ENCODE measurements at regions not wholly inside any gene's neighbourhood (a gene's known extent, or its start where the extent isn't known, plus 50 kb on each side); places are given as distances from the start of the nearest gene placed in this dataset.
"Not testable (repeated sequence)": the region's sequence is repeated elsewhere in the genome, so short reads cannot be mapped to it uniquely, and the experiment has no call there.

- no peak for DNase-seq
Observed at GRCh38 chr4:169342906-169343564, 72.3 kb upstream of the SH3RF1 start.

DNA sequence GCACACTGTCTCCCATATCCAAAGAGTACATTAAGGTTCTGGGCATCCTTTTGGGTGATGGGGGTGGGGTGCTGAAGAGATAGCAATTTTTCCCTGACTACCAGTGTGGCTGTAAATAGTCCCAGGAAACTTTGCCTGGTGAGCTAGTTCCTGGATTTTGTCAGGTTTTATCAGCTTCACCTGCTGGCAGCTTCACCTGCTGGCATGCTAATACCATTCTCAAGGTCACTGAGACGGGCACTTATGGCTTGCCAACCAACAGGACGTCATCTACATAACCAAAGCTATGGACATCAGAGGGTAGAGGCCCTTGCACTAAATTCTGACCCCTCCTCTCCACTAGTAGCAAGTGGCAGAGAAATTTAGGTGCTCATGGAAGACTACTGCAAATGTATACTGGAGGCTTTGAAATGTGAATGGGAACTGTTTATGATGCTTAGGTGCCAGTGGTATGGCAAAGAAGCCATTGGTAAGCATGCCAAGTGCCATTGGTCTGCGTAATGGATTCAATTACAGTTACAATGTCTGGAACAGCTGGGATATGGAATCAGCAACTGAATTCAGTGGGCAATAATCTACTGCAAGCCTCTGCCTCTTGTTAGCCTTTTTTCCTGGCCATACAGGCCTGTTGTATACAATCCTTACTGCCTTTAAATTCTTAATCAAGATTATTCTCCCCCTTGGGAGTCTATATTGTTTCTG is 71.6 kb upstream of the SH3RF1 start:
- no peak for DNase-seq

GRCh38 chr4:169341490-169341889 is 70.7 kb upstream of the SH3RF1 start:
- no peak for DNase-seq

DNA sequence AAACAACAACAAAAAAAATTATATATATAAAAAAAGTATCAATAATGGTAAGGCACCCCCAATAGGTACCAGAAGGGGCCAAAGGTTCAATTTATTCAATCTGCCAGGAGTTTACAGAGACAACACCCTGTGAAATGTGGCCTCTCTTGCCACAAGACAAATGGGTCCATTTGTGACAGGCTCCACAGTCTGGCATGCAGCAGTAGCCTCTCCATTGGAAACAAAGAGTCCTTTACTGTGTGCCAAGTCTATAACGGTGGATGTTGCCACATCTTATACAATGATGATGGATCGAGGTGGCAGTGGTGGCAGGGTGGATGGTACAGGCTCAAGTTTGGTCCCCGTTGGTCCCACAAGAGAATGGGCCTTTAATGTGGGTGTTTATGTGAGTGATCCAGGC is 70.1 kb upstream of the SH3RF1 start:
- no peak for DNase-seq

GRCh38 chr4:169338241-169338640 is 67.5 kb upstream of the SH3RF1 start:
- no peak for DNase-seq

- DNase-seq: no peak
Observed at GRCh38 chr4:169337510-169337909, 66.8 kb upstream of the SH3RF1 start.

- DNase-seq: peak; percentile 17
Observed at GRCh38 chr4:169335331-169335730, 64.6 kb upstream of the SH3RF1 start.

- DNase-seq: no peak
Observed at GRCh38 chr4:169334335-169334734, 63.6 kb upstream of the SH3RF1 start.

GRCh38 chr4:169333265-169333664 is 62.5 kb upstream of the SH3RF1 start:
- DNase-seq: no peak

GRCh38 chr4:169332583-169332982 is 61.8 kb upstream of the SH3RF1 start:
- no peak for DNase-seq

- DNase-seq: no peak
Observed at GRCh38 chr4:169330811-169331210, 60.1 kb upstream of the SH3RF1 start.

- DNase-seq: no peak
Observed at GRCh38 chr4:169330095-169330494, 59.3 kb upstream of the SH3RF1 start.

GRCh38 chr4:169327951-169328350 is 57.2 kb upstream of the SH3RF1 start:
- no peak for DNase-seq

DNA sequence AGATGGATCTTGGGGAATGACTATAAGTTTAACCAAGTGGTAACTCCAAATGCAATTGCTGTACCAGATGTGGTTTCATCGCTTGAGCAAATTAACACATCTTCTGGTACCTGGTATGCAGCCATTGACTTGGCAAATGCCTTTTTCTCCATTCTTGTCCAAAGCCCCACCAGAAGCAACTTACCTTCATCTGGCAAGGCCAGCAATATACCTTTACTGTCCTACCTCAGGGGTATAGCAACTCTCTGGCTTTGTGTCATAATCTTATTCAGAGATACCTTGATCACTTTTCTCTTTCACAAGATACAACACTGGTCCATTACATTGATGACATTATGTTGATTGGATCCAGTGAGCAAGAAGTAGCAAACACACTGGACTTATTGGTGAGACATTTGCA is 53.2 kb upstream of the SH3RF1 start:
- not testable (repeated sequence) for DNase-seq

DNA sequence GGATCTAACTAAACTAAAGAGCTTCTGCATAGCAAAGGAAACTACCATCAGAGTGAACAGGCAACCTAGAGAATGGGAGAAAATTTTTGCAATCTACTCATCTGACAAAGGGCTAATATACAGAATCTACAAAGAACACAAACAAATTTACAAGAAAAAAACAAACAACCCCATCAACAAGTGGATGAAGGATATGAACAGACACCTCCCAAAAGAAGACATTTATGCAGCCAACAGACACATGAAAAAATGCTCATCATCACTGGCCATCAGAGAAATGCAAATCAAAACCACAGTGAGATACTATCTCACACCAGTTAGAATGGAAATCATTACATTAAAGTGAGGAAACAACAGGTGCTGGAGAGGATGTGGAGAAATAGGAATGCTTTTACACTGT is 52.1 kb upstream of the SH3RF1 start:
- DNase-seq: not testable (repeated sequence)
